NT2/D1 (cell line): ENCODE measurements at regions not wholly inside any gene's neighbourhood (a gene's known extent, or its start where the extent isn't known, plus 50 kb on each side); places are given as distances from the start of the nearest gene placed in this dataset.

Source experiments
- SUZ12 ChIP-seq: IDR thresholded peaks from 2 replicates; pipeline ENCODE4 v1.6.1; 2011; ENCODE audit not compliant: insufficient read length, insufficient read depth; ENCODE audit errors: extremely low read depth
- ZNF274 ChIP-seq: IDR thresholded peaks from 2 replicates; pipeline ENCODE4 v1.6.1; 2011; ENCODE audit warnings: mild to moderate bottlenecking, low read depth, low read length

DNA sequence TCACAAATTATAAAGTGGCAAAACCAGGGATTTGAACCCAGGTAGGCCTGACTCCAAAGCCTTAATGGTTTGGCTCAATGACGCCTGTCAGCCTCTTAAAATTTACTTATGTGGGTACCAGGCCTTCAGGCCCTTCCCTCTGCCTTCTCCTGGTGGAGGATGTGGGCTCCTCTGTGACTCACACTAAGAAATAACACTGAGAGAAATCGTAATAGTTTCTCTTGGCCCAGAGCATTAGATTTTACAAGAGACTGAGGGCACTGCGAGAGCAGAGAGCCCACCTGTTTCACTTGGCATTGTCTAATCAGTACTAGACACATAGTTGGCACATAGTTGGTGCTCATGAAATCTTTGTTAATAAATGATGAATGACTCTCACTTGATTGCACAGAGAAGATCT lies 505.2 kb downstream of the SHQ1 start:
- TF ChIP-seq ZNF274, result no peak
- no peak for TF ChIP-seq SUZ12
